Vagina (tissue), 2 donors: ENCODE measurements at regions not wholly inside any gene's neighbourhood (a gene's known extent, or its start where the extent isn't known, plus 50 kb on each side); places are given as distances from the start of the nearest gene placed in this dataset.

Source experiments
- DNase-seq, 2 donors: peaks; one replicate each; pipeline ENCODE4 v3.0.0-alpha.2; 2017; ENCODE audit errors: extremely low spot score in 2 of 2
- H3K27ac ChIP-seq: fragments of 200-600 bp; sonication (generic); one replicate; pipeline ENCODE4 v1.5.1; 2019
- H3K27me3 ChIP-seq: fragments of 200-600 bp; sonication (generic); one replicate; pipeline ENCODE4 v1.5.1; 2019
- H3K36me3 ChIP-seq, 2 donors: fragments of 200-600 bp; sonication (generic); one replicate each; pipeline ENCODE4 v1.5.1; 2017 to 2019
- H3K4me1 ChIP-seq: fragments of 200-600 bp; sonication (generic); one replicate; pipeline ENCODE4 v1.5.1; 2019
- H3K4me3 ChIP-seq, 2 donors: fragments of 200-600 bp; sonication (generic); 1 replicate in 1 of 2; 2 replicates in 1 of 2; pipeline ENCODE4 v1.5.1; 2016 to 2019
- H3K9me3 ChIP-seq: fragments of 200-600 bp; sonication (generic); one replicate; pipeline ENCODE4 v1.5.1; 2019
- CTCF ChIP-seq, 3 experiments: fragments of 450-650 bp in 2 of 3; fragments of 200-600 bp in 1 of 3; sonication (generic) in 1 of 3; IDR thresholded peaks; one replicate each; pipeline ENCODE4 v1.5.1; 2017 to 2019; ENCODE audit warnings: antibody characterized with exemption in 3 of 3, mild to moderate bottlenecking in 2 of 3, moderate library complexity in 2 of 3
- POLR2A ChIP-seq, 2 donors: fragments of 450-650 bp; IDR thresholded peaks; one replicate each; pipeline ENCODE4 v1.6.1; 2017; ENCODE audit warnings: antibody characterized with exemption in 2 of 2, mild to moderate bottlenecking in 2 of 2, moderate library complexity in 2 of 2
- POLR2AphosphoS5 ChIP-seq, 2 donors: sonication (generic); formaldehyde crosslinking; IDR thresholded peaks; one replicate each; pipeline ENCODE4 v1.9.0; 2017; ENCODE audit warnings: antibody characterized with exemption in 2 of 2, mild to moderate bottlenecking in 2 of 2, low read depth in 1 of 2; ENCODE audit not compliant: insufficient read depth in 1 of 2
- intact Hi-C: fragments of 100-400 bp; cut with DNase I; formaldehyde crosslinking; loops from one replicate; pipeline ENCODE4 v1.15.1; 2023

DNA sequence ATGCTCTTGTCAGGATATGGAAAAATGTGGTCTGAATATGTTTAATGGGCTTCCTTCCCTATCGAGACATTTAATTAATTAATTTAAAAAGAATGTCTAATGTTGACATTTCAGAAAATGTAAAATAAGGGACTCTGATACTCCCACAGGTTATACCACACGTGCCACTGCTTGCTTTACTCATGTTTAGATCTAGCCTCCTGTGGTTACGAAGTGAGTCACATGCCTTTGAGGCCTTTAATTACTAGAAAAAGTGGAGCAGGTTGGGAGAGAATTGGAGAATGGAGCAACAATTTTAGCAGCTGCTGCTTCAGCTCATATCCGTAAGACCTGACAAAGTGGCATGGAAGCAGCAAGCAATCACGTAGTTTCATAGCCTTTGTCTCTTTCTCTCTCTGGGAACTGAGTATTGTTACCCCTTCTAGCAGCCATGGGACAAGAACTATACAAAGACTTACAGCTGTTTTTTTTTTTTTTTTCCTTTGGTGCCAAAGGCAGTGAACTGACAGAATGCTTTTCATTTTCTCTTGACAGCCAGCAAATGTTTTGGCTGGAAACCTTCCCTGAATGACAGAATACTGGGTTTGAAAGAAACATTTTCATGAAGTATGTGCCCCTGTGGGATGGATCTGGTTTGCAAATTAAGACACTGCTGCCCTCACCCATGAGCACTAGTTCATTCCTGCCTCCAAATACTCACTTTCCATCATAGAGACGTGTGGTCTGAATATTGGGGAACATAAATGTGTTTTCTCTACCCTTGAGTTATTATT is 355.1 kb upstream of the PABPC5 start:
- no peak for TF ChIP-seq POLR2A (IDR thresholded peaks at IDR 0.05)
- no peak for TF ChIP-seq CTCF (IDR thresholded peaks at IDR 0.05)
- no peak for TF ChIP-seq POLR2AphosphoS5 (IDR thresholded peaks at IDR 0.05; ENCODE audit: insufficient read depth in 1 of 2, low read depth in 1 of 2)
- H3K36me3 ChIP-seq: no peaks in the 10 kb centered on the region
- intact Hi-C loops: no loop called here
- H3K9me3 ChIP-seq: no peaks in the 10 kb centered on the region
- no peak for DNase-seq
- no peaks in the 10 kb centered on the region for H3K27me3 ChIP-seq
- no peaks in the 10 kb centered on the region for H3K4me1 ChIP-seq
- H3K27ac ChIP-seq: no peak overlapping the region
- H3K4me3 ChIP-seq: no peak overlapping the region

GRCh38 chrX:91080822-91081221 is 353.8 kb upstream of the PABPC5 start:
- DNase-seq: no peak
- Histone ChIP-seq H3K27me3 (no peaks in the 10 kb centered on the region), H3K4me1 (no peaks in the 10 kb centered on the region), H3K9me3 (no peaks in the 10 kb centered on the region), H3K4me3 (no peak overlapping the region), H3K36me3 (no peaks in the 10 kb centered on the region), H3K27ac (no peak overlapping the region)
- TF ChIP-seq POLR2AphosphoS5 (IDR thresholded peaks at IDR 0.05; ENCODE audit: insufficient read depth in 1 of 2, low read depth in 1 of 2): no peak
- TF ChIP-seq POLR2A (IDR thresholded peaks at IDR 0.05): no peak
- no peak for TF ChIP-seq CTCF (IDR thresholded peaks at IDR 0.05)
- intact Hi-C loops: no loop called here

DNA sequence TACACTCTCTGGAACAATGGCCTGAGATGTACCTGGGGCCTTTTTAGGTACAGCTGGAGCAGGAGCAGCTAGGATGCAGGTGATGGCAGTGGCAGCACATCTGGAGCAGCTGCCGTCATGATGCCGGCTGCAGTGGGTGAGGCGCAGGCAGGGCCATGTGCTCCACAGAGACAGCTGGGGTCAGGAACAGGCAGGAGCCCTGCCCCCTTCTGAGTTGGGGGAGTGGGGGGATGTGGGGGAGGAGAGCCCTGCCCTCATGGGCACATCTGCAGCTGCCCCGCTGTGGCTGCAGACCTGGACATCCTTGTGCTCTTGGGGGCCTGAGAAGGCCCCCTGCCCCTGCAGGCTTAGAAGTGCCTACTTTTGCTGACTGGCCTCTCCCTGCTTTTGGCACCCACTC is 352.8 kb upstream of the PABPC5 start:
- no peaks in the 10 kb centered on the region for H3K27me3 ChIP-seq
- no peaks in the 10 kb centered on the region for H3K36me3 ChIP-seq
- no peak overlapping the region for H3K4me3 ChIP-seq
- H3K4me1 ChIP-seq: no peaks in the 10 kb centered on the region
- TF ChIP-seq POLR2AphosphoS5 (IDR thresholded peaks at IDR 0.05; ENCODE audit: insufficient read depth in 1 of 2, low read depth in 1 of 2): no peak
- no peak for TF ChIP-seq CTCF (IDR thresholded peaks at IDR 0.05)
- TF ChIP-seq POLR2A (IDR thresholded peaks at IDR 0.05): no peak
- no peak overlapping the region for H3K27ac ChIP-seq
- no peaks in the 10 kb centered on the region for H3K9me3 ChIP-seq
- no peak for DNase-seq
- intact Hi-C loops: no loop called here

GRCh38 chrX:91108761-91109160 is 325.9 kb upstream of the PABPC5 start:
- Histone ChIP-seq H3K9me3 (no peaks in the 10 kb centered on the region), H3K4me3 (no peak overlapping the region)
- intact Hi-C loops: no loop called here

More at GRCh38 chrX:91108761-91109160, 325.9 kb upstream of the PABPC5 start:
- no peaks in the 10 kb centered on the region for H3K27me3 ChIP-seq
- H3K36me3 ChIP-seq: no peaks in the 10 kb centered on the region
- DNase-seq: no peak
- TF ChIP-seq POLR2AphosphoS5 (IDR thresholded peaks at IDR 0.05; ENCODE audit: insufficient read depth in 1 of 2, low read depth in 1 of 2): no peak
- TF ChIP-seq POLR2A (IDR thresholded peaks at IDR 0.05): no peak
- TF ChIP-seq CTCF (IDR thresholded peaks at IDR 0.05): no peak
- H3K4me1 ChIP-seq: no peaks in the 10 kb centered on the region
- H3K27ac ChIP-seq: no peak overlapping the region
